ENCODE measurements at regions not wholly inside any gene's neighbourhood (a gene's known extent, or its start where the extent isn't known, plus 50 kb on each side); places are given as distances from the start of the nearest gene placed in this dataset.

DNA sequence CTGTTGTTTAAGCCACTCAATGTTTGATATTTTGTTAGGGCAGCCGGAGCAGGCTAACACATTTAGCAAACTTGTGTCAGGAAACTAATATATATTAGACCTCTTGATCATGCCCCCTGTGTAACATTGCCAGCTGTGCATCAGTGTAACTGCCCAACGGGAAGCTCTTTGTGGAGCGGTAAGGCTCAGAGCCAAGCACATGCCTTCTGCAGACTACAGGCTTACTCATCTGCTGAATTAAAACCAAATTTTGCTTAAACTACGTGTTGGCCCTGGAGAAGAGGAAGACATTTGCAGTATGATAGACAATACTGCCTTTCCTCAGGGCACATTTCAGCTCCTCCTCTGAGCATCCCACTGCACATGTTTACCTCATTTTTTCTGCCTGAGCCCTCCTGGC lies 50.5 kb upstream of the KCNMB2 start:
- Mint-ChIP-seq H3K9me3 (ENCODE audit: low read depth, unreplicated experiment) (peaks cover 19% of the 10 kb centered on the region), H3K27ac (ENCODE audit: unreplicated experiment) (no peak overlapping the region), H3K4me1 (ENCODE audit: low read depth, unreplicated experiment) (no peaks in the 10 kb centered on the region), H3K27me3 (ENCODE audit: unreplicated experiment) (no peaks in the 10 kb centered on the region), H3K4me3 (ENCODE audit: low read depth, unreplicated experiment) (no peak overlapping the region), H3K36me3 (ENCODE audit: insufficient read depth, unreplicated experiment) (no peaks in the 10 kb centered on the region)
- CTCF ChIA-PET, result interaction anchor here (1.3 kb wide), 1 partner anchor 31 kb away, joined by 4 read pairs; no protein-coding TSS in a partner anchor
- TF ChIP-seq, protein P1, sequence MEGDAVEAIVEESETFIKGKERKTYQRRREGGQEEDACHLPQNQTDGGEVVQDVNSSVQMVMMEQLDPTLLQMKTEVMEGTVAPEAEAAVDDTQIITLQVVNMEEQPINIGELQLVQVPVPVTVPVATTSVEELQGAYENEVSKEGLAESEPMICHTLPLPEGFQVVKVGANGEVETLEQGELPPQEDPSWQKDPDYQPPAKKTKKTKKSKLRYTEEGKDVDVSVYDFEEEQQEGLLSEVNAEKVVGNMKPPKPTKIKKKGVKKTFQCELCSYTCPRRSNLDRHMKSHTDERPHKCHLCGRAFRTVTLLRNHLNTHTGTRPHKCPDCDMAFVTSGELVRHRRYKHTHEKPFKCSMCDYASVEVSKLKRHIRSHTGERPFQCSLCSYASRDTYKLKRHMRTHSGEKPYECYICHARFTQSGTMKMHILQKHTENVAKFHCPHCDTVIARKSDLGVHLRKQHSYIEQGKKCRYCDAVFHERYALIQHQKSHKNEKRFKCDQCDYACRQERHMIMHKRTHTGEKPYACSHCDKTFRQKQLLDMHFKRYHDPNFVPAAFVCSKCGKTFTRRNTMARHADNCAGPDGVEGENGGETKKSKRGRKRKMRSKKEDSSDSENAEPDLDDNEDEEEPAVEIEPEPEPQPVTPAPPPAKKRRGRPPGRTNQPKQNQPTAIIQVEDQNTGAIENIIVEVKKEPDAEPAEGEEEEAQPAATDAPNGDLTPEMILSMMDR (IDR thresholded peaks at IDR 0.05; ENCODE audit: unreplicated experiment), result no peak
- no TSS peak for BruUV-seq (replicated peaks)
- no peak for DNase-seq
- intact Hi-C loops (cut with micrococcal nuclease; ENCODE audit: unreplicated experiment), result no loop called here

Data from Calu3 (cell line).